OCI-LY7 (cell line): ENCODE measurements at regions not wholly inside any gene's neighbourhood (a gene's known extent, or its start where the extent isn't known, plus 50 kb on each side); places are given as distances from the start of the nearest gene placed in this dataset.

Source experiments
- EZH2phosphoT487 ChIP-seq: fragments of 200-600 bp; sonication (generic); IDR thresholded peaks from 2 replicates; pipeline ENCODE4 v1.6.1; 2018; ENCODE audit warnings: low read depth, borderline replicate concordance, mild to moderate bottlenecking, mixed run types, antibody characterized with exemption, low read length, moderate library complexity, mixed read lengths
- TF ChIP-seq, protein P1 (sequence below): fragments of 200-600 bp; sonication (generic); conservative IDR thresholded peaks from 2 replicates; pipeline ENCODE4 v1.5.1; 2014; ENCODE audit warnings: mild to moderate bottlenecking, antibody characterized with exemption, low read length, moderate library complexity, mixed read lengths

DNA sequence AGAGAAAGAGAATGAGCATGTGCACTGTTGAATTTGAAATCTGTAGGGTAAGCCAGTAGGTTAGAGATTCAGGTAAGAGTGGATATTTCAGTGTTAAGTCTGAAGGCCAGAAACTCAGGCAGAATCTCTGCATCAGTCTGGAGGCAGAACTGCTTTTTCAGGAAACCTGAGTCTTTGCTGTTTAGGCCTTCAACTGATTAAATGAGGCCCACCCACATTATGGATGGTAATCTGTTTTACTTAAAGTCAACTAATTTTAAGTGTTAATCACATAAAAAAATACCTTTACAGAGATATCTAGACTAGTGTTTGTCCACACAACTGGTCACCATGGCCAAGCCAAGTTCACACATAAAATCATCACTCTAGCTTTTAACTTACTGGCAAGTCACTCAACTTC lies 205.0 kb upstream of the DDHD1 start:
- TF ChIP-seq, protein P1, sequence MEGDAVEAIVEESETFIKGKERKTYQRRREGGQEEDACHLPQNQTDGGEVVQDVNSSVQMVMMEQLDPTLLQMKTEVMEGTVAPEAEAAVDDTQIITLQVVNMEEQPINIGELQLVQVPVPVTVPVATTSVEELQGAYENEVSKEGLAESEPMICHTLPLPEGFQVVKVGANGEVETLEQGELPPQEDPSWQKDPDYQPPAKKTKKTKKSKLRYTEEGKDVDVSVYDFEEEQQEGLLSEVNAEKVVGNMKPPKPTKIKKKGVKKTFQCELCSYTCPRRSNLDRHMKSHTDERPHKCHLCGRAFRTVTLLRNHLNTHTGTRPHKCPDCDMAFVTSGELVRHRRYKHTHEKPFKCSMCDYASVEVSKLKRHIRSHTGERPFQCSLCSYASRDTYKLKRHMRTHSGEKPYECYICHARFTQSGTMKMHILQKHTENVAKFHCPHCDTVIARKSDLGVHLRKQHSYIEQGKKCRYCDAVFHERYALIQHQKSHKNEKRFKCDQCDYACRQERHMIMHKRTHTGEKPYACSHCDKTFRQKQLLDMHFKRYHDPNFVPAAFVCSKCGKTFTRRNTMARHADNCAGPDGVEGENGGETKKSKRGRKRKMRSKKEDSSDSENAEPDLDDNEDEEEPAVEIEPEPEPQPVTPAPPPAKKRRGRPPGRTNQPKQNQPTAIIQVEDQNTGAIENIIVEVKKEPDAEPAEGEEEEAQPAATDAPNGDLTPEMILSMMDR: no peak
- no peak for TF ChIP-seq EZH2phosphoT487
